Keratinocyte (primary cell): ENCODE measurements at regions not wholly inside any gene's neighbourhood (a gene's known extent, or its start where the extent isn't known, plus 50 kb on each side); places are given as distances from the start of the nearest gene placed in this dataset.

Source experiments
- EZH2 ChIP-seq: IDR thresholded peaks from one replicate; pipeline ENCODE4 v1.6.1; 2012; ENCODE audit warnings: inconsistent platforms, mild to moderate bottlenecking, low read length, moderate library complexity
- TF ChIP-seq, protein P1 (sequence below), 3 experiments: IDR thresholded peaks in 1 of 3; conservative IDR thresholded peaks in 1 of 3; optimal IDR thresholded peaks in 1 of 3; 2 replicates in 2 of 3; 3 replicates in 1 of 3; pipeline versions ENCODE3 to v1.5.1; 2011; ENCODE audit warnings: low read length in 3 of 3, mild to moderate bottlenecking in 3 of 3, moderate library complexity in 2 of 3, control low read depth in 1 of 3, inconsistent platforms in 1 of 3; ENCODE audit not compliant: insufficient read depth in 2 of 3; ENCODE audit errors: extremely low read depth in 1 of 3

DNA sequence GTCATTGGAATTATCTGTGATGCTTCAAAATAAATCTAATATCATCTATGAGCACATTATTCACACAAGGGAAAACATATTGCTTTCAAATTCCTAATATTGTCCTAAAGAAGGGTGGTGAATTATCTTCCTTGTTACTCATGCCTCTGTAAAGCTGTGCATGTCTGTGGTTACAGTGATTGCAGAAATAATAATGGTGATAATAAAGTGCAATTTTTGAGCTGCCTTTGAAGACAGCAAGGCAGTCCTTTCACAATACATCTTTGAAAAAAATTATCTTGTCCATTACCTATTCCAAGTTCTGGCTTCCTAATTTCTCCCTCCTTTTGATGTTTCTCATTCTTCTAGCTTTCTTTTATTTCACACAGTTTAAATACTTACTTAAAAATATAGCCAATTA lies 442.1 kb upstream of the EYS start:
- TF ChIP-seq, protein P1, sequence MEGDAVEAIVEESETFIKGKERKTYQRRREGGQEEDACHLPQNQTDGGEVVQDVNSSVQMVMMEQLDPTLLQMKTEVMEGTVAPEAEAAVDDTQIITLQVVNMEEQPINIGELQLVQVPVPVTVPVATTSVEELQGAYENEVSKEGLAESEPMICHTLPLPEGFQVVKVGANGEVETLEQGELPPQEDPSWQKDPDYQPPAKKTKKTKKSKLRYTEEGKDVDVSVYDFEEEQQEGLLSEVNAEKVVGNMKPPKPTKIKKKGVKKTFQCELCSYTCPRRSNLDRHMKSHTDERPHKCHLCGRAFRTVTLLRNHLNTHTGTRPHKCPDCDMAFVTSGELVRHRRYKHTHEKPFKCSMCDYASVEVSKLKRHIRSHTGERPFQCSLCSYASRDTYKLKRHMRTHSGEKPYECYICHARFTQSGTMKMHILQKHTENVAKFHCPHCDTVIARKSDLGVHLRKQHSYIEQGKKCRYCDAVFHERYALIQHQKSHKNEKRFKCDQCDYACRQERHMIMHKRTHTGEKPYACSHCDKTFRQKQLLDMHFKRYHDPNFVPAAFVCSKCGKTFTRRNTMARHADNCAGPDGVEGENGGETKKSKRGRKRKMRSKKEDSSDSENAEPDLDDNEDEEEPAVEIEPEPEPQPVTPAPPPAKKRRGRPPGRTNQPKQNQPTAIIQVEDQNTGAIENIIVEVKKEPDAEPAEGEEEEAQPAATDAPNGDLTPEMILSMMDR (optimal IDR thresholded peaks at IDR 0.05 in 1 of 3, IDR thresholded peaks at IDR 0.05 in 1 of 3, conservative IDR thresholded peaks at IDR 0.05 in 1 of 3; ENCODE audit: extremely low read depth in 1 of 3, insufficient read depth in 2 of 3, low read length in 3 of 3) = no peak
- TF ChIP-seq EZH2 = no peak
